ENCODE measurements at regions not wholly inside any gene's neighbourhood (a gene's known extent, or its start where the extent isn't known, plus 50 kb on each side); places are given as distances from the start of the nearest gene placed in this dataset.

GRCh38 chr17:5797447-5798050 is 213.2 kb upstream of the NLRP1 start:
- no peak for TF ChIP-seq POLR2AphosphoS5 (IDR thresholded peaks at IDR 0.05; ENCODE audit: borderline replicate concordance, low read depth, low read length)
- no peak for TF ChIP-seq EZH2 (IDR thresholded peaks at IDR 0.05)
- no peak for TF ChIP-seq FOXP2 (optimal IDR thresholded peaks at IDR 0.05; ENCODE audit: control extremely low read depth, extremely low read length, insufficient read depth)

Measured in SK-N-MC (cell line).